GM19467 (cell line): ENCODE measurements at regions not wholly inside any gene's neighbourhood (a gene's known extent, or its start where the extent isn't known, plus 50 kb on each side); places are given as distances from the start of the nearest gene placed in this dataset.

Experiments
- ATAC-seq: cut with Tn5 transposase; IDR thresholded peaks from one replicate; pipeline ENCODE4 v1.9.1; 2021; ENCODE audit warnings: mild to moderate bottlenecking, moderate library complexity; ENCODE audit not compliant: unreplicated experiment

- ATAC-seq = no peak
Measured at GRCh38 chr4:66639361-66639760, 905.9 kb downstream of the CENPC start.

- ATAC-seq = no peak
Measured at GRCh38 chr4:66636349-66636748, 909.0 kb downstream of the CENPC start.

- no peak for ATAC-seq
Measured at GRCh38 chr4:66633477-66633876, 911.8 kb downstream of the CENPC start.

DNA sequence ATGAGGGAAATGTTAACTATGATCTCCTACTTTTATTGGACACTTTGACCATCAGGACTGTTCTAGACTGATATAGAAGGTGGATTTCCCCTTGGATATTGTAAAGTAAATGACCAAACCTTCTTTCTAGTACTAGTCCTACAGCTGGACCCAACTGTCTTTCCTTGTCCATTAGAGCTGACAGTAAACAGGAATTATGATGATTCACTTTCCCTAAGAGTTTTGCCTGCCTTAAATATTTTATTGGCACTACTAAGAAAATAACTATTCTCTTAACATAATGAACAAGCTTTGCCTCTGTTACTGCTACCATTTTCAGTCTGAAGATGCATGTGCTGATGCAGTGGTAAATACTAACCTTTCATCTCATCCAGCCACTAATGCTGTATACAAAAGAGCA, 915.4 kb downstream of the CENPC start:
- ATAC-seq = no peak

DNA sequence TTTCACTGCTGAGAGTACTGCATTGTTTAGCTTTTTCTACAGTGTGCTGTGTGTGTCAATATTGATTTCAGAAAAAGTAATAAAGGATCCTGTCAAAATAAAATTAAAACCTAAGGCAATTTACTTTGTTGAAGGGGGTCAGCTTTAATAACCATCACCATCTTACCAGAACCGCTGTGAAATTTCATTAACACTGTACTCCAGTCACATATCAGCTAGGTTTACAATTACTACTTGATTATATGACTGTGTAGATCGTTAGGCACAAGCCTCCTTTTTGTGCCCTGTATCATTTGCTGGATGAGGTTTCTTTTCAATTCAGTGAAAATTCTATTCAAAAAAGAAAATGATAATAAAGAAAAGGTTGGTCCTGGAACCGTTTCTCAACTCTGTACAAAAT, 917.2 kb downstream of the CENPC start:
- no peak for ATAC-seq

- ATAC-seq = no peak
Measured at GRCh38 chr4:66625480-66625879, 919.8 kb downstream of the CENPC start.

GRCh38 chr4:66613591-66613990, 931.7 kb downstream of the CENPC start:
- ATAC-seq = no peak

DNA sequence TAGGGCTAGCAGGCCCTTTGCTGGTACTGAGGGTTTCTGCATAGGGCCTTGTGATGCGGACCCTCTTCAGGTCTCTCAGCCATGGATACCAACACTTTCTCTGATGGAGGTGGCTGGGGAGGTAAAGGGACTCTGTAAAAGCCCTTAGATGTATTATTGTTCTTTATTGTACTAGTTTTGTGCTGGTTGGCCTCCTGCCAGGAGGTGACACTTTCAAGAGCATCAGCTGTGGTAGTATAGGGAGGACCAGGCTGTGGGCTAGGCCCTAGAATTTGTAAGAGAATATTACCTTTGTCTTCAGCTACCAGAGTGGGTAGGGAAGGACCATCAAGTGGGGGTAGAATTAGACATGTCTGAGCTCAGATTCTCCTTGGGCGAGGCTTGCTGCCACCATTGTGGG, 936.3 kb downstream of the CENPC start:
- ATAC-seq = no peak

DNA sequence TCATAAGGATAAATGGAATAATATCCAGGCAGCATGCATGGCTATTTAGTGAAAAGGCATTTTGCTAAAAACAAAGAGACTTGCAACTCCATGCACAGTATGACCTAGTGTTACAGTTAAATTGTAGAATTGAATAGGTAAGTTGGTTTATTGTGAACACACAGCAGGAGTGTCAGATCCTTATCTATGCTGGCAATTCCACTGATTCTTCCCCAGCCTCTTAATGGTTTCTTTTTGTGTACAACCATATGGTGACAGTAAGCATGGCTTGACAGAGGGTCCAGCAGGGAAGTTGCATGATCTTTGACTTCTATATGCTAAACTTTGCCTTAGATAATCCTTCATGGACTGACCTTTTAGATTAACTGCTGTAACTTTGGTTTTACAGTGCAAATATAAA, 936.6 kb upstream of the EPHA5 start:
- ATAC-seq = no peak

GRCh38 chr4:66606215-66606614, 935.9 kb upstream of the EPHA5 start:
- ATAC-seq = no peak

GRCh38 chr4:66604192-66604591, 933.9 kb upstream of the EPHA5 start:
- no peak for ATAC-seq

DNA sequence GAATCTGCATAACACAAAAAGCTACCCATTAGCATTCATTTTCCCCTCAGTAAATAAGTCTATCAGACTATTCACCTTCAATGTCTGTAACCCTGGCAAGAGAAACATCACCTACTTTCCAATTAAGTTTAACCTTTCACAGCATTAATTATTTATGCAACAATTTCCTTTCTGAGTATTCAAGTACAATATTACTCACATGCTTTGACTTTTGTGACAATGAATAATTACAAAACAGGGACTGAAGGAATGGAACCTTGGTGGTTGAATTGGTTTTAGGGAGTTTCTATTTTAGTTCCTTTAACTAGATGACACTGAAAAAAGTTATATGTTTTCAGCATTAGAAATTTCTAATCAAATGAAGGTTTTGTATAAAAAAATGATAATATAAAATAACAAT, 932.3 kb upstream of the EPHA5 start:
- ATAC-seq = no peak

- ATAC-seq = no peak
Measured at GRCh38 chr4:66591968-66592367, 921.7 kb upstream of the EPHA5 start.

GRCh38 chr4:66590488-66591215, 920.4 kb upstream of the EPHA5 start:
- no peak for ATAC-seq

GRCh38 chr4:66589183-66589582, 918.9 kb upstream of the EPHA5 start:
- no peak for ATAC-seq

DNA sequence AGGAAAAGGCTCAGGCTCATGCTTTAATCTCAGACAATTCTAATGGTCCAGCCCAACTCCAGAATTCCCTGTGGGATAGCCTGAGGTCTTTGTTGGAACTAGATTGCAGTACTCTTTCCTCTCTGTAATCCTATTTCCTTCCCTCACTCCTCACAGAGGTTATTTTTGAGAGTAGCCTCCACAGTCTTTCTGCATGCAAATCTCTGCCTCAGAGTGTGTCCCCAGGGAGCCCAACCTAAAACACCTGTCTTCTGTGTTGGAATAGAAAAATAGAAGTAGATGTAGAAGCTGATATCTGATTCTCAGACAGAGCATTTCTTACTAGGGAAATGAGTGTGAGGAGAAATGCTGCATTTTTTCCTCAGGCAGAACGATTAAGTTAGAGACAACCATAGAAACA, 915.5 kb upstream of the EPHA5 start:
- ATAC-seq = no peak

DNA sequence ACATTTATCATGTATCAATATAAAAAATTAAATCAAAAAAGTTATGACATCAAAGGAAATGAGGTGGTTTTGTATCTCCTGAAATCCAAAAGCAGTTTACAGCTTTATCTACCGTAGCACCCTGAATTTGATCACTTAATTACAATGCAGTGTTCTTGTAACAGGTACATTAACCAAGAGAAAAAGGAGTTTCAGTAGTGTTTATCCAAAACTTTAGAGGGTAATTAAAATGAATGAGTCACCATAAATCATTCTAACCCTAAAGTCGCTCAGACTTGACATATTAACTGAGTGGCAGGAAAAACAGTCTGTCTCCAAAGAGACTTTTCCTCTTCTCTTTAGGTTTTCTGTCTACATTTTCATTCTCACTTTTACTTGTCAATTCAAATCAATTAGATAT, 907.6 kb upstream of the EPHA5 start:
- no peak for ATAC-seq

DNA sequence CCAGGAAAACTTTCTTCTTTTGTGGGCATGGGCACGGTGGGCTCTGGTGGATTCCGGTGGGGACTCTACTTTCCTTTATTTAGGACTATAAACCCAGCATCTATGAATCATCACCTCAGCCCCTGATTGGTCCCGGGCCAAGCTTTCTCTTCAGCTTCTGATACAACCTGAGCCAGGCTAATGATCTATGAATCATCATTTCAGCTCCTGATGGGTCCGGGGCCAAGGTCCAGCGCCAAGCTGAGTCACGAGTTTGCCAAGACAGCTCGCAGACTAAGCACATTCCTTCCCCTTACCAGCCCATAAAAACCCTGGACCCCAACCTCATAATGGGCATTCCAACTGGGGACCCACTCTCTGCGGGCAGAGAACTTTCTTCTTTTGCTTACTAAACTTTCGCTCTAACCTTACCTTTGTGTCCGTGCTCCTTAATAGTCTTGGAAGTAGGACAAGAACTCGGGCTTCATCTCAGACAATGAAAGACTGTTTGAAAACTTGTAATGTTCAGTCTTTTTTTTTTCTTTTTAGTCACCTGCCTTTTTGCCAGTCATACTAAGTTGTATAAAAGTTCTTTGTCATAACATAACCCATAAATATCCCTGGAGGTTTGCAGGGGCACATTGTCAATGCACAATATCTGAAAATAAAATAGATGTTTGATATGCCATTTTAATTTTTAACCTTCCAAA, 904.9 kb upstream of the EPHA5 start:
- ATAC-seq = no peak

- ATAC-seq = no peak
Measured at GRCh38 chr4:66574145-66574978, 904.1 kb upstream of the EPHA5 start.

- ATAC-seq = no peak
Measured at GRCh38 chr4:66572949-66573348, 902.7 kb upstream of the EPHA5 start.

DNA sequence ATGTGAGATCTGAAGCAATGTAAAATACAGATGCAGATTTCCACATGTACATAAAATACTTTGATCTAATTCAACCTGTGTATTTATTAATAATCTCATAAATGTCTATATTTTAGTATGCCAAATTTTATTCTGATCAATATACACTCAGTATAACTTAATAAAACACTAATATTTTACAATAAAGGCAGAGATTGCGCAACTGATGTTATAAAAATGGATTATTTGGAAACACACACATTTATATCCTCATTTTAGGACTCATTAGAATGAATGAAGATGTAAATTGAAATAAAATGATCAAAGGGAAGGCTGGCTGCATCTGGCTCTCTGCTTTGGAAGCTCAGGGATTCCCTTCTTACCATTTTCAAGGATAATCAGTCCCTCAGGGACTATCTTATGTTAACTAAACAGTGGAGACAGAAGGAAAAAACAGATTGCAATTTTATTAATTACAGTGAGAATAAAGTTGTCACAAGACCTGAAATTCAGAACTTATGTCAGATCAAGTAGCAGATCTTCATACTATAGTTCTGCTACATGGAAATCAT, 900.9 kb upstream of the EPHA5 start:
- ATAC-seq = no peak

GRCh38 chr4:66569228-66569627, 898.9 kb upstream of the EPHA5 start:
- no peak for ATAC-seq
